Mesothelial cell of epicardium (in vitro differentiated cells): ENCODE measurements at regions not wholly inside any gene's neighbourhood (a gene's known extent, or its start where the extent isn't known, plus 50 kb on each side); places are given as distances from the start of the nearest gene placed in this dataset.

Experiments used
- DNase-seq, 2 experiments: peaks; one replicate each; pipeline ENCODE4 v3.0.0; 2021; ENCODE audit warnings: low spot score in 2 of 2; ENCODE audit not compliant: unreplicated experiment in 2 of 2
- H3K27ac Mint-ChIP-seq: 2 replicates; pipeline ENCODE4 v1.8.0; 2021; ENCODE audit warnings: mixed read lengths
- H3K27me3 Mint-ChIP-seq: 2 replicates; pipeline ENCODE4 v1.8.0; 2021; ENCODE audit warnings: low read depth, mixed read lengths
- H3K36me3 Mint-ChIP-seq: 2 replicates; pipeline ENCODE4 v1.8.0; 2021; ENCODE audit warnings: mixed read lengths
- H3K4me1 Mint-ChIP-seq: 2 replicates; pipeline ENCODE4 v1.8.0; 2021; ENCODE audit warnings: mixed read lengths
- H3K4me3 Mint-ChIP-seq: 2 replicates; pipeline ENCODE4 v1.8.0; 2021; ENCODE audit warnings: mild to moderate bottlenecking, moderate library complexity, mixed read lengths
- H3K9me3 Mint-ChIP-seq: 2 replicates; pipeline ENCODE4 v1.8.0; 2021; ENCODE audit warnings: mixed read lengths
- TF ChIP-seq, protein P1 (sequence below): fragments of 200-600 bp; sonication (generic); IDR thresholded peaks from one replicate; pipeline ENCODE4 v1.5.0; 2021; ENCODE audit warnings: antibody characterized with exemption; ENCODE audit not compliant: unreplicated experiment

DNA sequence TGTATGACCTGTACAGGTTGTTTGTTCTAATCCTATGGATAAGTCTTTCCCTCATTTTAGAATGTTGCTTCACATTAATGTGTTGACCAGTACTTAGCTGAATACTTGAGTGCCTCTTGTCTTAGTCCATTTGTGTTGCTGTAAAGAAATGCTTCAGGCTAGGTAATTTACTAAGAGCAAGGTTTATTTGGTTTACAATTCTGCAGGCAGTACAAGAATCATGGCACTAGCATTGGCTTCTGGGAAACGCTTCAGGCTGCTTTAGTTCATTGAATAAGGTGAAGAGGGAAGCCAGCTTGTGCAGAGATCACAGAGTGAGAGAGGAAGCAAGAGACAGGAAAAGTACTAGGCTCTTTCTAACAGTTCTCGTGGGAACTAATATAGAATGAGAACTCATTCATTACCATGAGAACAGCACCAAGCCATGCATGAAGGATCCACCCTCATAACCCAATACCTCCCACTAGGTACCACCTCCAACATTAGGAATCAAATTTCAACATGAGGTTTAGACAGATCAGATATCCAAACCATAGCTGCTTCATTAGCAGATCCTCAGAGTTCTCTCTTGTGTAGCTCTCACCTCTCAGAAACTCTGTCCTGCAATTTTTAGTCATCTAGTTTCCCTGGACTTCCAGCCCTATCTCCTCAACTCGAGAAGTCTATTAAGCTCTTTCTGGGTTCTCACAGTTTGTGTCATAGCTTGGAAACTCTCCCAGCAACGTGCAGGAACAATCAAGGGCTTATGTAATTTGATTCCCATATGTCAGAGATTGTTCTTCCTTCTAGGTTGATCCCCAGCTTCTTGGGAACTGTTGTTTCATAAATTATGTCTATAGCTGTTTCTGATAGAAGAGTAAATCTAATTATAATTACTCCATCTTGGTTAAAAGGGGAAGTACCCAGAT is 2082.3 kb upstream of the CELF4 start:
- H3K4me1 Mint-ChIP-seq = peaks cover 13% of the 10 kb centered on the region
- peak overlapping the region; percentile 4 for H3K27ac Mint-ChIP-seq
- no peaks in the 10 kb centered on the region for H3K27me3 Mint-ChIP-seq
- no peak for DNase-seq
- H3K9me3 Mint-ChIP-seq = peaks cover 3% of the 10 kb centered on the region
- TF ChIP-seq, protein P1, sequence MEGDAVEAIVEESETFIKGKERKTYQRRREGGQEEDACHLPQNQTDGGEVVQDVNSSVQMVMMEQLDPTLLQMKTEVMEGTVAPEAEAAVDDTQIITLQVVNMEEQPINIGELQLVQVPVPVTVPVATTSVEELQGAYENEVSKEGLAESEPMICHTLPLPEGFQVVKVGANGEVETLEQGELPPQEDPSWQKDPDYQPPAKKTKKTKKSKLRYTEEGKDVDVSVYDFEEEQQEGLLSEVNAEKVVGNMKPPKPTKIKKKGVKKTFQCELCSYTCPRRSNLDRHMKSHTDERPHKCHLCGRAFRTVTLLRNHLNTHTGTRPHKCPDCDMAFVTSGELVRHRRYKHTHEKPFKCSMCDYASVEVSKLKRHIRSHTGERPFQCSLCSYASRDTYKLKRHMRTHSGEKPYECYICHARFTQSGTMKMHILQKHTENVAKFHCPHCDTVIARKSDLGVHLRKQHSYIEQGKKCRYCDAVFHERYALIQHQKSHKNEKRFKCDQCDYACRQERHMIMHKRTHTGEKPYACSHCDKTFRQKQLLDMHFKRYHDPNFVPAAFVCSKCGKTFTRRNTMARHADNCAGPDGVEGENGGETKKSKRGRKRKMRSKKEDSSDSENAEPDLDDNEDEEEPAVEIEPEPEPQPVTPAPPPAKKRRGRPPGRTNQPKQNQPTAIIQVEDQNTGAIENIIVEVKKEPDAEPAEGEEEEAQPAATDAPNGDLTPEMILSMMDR = no peak
- H3K4me3 Mint-ChIP-seq = no peak overlapping the region
- no peaks in the 10 kb centered on the region for H3K36me3 Mint-ChIP-seq

DNA sequence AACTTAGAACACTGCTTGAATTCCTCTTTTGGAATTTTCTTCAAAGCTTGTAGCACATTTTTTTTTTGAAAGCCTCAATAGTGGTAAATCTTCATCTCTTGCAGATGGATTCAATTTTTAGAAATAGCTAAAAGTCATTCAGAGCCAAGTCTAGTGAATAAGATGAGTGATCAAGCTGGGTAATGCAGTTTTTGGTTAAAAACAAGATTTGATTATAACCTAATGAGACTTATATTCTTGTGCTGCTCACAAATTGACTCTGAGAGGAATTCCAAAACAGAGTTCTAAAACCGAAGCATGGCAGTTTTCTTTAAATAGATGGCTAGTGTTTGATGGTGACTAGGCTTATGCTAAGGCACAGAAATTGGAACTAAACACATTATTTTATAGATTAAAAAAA is 2072.6 kb upstream of the CELF4 start:
- TF ChIP-seq, protein P1 = no peak
- Mint-ChIP-seq H3K4me3 (no peak overlapping the region), H3K27ac (no peak overlapping the region), H3K4me1 (peaks cover 2% of the 10 kb centered on the region), H3K9me3 (no peaks in the 10 kb centered on the region), H3K27me3 (no peaks in the 10 kb centered on the region), H3K36me3 (no peaks in the 10 kb centered on the region)
- DNase-seq = no peak

DNA sequence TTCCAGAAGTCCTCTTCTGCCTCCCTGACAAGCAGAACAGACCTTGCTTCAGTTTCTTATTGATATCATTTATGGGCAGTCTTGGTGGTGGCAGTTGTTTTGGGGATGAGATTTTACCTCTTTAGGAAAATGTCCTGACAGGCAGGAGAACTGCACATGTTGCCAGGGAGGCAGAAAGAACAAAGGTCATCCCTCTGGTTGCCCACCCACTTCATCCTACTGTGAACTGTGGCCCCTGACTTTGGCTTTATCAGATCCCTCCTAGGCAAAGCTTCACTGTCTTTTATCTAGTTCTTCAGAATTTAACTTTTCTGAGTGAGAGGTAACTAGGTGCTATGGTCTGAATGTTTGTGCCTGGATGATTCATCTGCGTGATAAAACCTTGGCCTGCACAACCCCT is 2071.3 kb upstream of the CELF4 start:
- Mint-ChIP-seq H3K4me1 (peaks cover 2% of the 10 kb centered on the region), H3K27me3 (no peaks in the 10 kb centered on the region), H3K4me3 (no peak overlapping the region), H3K36me3 (no peaks in the 10 kb centered on the region), H3K9me3 (no peaks in the 10 kb centered on the region), H3K27ac (no peak overlapping the region)
- DNase-seq = no peak
- TF ChIP-seq, protein P1 = no peak

DNA sequence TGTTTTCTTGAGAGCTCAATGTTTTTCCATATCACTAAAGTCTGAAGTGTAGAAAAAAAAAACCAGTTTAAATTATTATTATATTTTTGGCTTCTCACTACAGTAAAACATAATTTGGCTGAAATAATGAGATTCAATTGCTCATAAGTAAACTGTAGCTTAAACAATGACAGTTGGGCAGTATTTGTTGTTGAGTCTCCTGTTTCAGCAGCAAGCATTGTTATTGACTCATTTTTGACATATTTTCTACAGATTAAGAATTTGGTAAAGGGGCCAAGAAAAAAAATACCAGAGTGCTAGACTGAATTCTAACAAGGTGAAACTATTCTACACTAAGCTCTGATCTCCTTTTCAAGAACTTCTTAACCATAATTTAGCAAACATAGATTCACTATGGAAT is 2070.4 kb upstream of the CELF4 start:
- peaks cover 2% of the 10 kb centered on the region for H3K4me1 Mint-ChIP-seq
- no peaks in the 10 kb centered on the region for H3K27me3 Mint-ChIP-seq
- no peaks in the 10 kb centered on the region for H3K9me3 Mint-ChIP-seq
- H3K36me3 Mint-ChIP-seq = no peaks in the 10 kb centered on the region
- H3K4me3 Mint-ChIP-seq = no peak overlapping the region
- TF ChIP-seq, protein P1 = no peak
- no peak for DNase-seq
- H3K27ac Mint-ChIP-seq = no peak overlapping the region

DNA sequence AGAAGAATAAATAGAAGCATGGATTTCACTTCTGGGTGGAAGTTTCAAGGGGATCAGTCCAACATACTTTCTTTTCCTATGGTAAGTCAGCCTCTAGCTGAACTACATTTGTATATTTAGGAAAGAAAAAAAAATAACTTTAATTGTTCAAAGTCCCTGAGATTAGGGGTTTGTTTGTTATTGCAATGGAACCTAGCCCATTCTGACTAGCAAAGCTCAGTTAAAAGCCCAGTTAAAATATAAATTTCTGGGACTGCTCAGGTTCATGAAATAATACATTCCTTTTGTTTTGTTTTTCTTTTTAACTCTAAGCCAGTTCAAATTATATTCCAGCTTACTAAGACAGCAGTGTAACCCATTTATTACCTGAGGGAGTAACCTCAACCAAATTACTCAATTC is 2069.6 kb upstream of the CELF4 start:
- peaks cover 2% of the 10 kb centered on the region for H3K4me1 Mint-ChIP-seq
- DNase-seq = no peak
- no peaks in the 10 kb centered on the region for H3K9me3 Mint-ChIP-seq
- TF ChIP-seq, protein P1 = no peak
- H3K4me3 Mint-ChIP-seq = no peak overlapping the region
- H3K27me3 Mint-ChIP-seq = no peaks in the 10 kb centered on the region
- no peak overlapping the region for H3K27ac Mint-ChIP-seq
- no peaks in the 10 kb centered on the region for H3K36me3 Mint-ChIP-seq
